ENCODE measurements at regions not wholly inside any gene's neighbourhood (a gene's known extent, or its start where the extent isn't known, plus 50 kb on each side); places are given as distances from the start of the nearest gene placed in this dataset.

GRCh38 chr7:70942791-70943190, 189.2 kb upstream of the GALNT17 start:
- DNase-seq = peak; percentile 19

DNA sequence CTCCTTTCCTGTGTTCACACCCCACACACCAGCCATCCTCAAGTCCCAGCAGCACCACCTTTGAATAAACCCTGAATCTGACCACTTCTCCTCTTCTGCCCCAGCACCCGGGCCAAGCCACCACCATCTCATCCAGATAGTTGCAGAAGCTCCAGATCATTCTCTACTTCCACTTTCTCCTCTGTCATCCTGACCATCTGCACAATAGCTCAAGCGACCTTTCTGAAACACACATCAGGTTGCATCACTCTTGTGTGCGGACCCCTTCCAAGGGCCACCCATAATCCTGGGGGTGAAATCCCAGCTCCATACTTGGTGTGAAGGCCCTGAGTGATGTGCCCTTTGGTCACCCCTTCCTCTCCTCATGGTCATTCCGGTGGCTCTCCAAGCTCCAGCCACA, 187.4 kb upstream of the GALNT17 start:
- H3K27me3 ChIP-seq = no peaks in the 10 kb centered on the region
- intact Hi-C loops (cut with DNase I; ENCODE audit: low total_unique reads) = no loop called here
- no peaks in the 10 kb centered on the region for H3K4me1 ChIP-seq
- DNase-seq = no peak
- no peaks in the 10 kb centered on the region for H3K36me3 ChIP-seq (ENCODE audit: low read depth, missing control alignments)
- TF ChIP-seq, protein P1, sequence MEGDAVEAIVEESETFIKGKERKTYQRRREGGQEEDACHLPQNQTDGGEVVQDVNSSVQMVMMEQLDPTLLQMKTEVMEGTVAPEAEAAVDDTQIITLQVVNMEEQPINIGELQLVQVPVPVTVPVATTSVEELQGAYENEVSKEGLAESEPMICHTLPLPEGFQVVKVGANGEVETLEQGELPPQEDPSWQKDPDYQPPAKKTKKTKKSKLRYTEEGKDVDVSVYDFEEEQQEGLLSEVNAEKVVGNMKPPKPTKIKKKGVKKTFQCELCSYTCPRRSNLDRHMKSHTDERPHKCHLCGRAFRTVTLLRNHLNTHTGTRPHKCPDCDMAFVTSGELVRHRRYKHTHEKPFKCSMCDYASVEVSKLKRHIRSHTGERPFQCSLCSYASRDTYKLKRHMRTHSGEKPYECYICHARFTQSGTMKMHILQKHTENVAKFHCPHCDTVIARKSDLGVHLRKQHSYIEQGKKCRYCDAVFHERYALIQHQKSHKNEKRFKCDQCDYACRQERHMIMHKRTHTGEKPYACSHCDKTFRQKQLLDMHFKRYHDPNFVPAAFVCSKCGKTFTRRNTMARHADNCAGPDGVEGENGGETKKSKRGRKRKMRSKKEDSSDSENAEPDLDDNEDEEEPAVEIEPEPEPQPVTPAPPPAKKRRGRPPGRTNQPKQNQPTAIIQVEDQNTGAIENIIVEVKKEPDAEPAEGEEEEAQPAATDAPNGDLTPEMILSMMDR (IDR thresholded peaks at IDR 0.05) = no peak
- no peak for TF ChIP-seq POLR2A (IDR thresholded peaks at IDR 0.05)
- H3K4me3 ChIP-seq = no peak overlapping the region
- 76 to 93% methylated on average over 4 of the region's 4 CpGs for WGBS, 2 donors
- H3K9me3 ChIP-seq = no peaks in the 10 kb centered on the region
- no peak overlapping the region for H3K27ac ChIP-seq

More at GRCh38 chr7:70942791-70943190, 189.2 kb upstream of the GALNT17 start:
- no peaks in the 10 kb centered on the region for H3K4me1 ChIP-seq
- no peaks in the 10 kb centered on the region for H3K27me3 ChIP-seq
- H3K4me3 ChIP-seq = no peak overlapping the region
- H3K27ac ChIP-seq = no peak overlapping the region
- WGBS, 2 donors = 68 to 75% methylated on average over 7 of the region's 7 CpGs
- intact Hi-C loops (cut with DNase I; ENCODE audit: low total_unique reads) = no loop called here
- TF ChIP-seq POLR2A (IDR thresholded peaks at IDR 0.05) = no peak
- TF ChIP-seq, protein P1 (IDR thresholded peaks at IDR 0.05) = no peak
- H3K9me3 ChIP-seq = no peaks in the 10 kb centered on the region
- H3K36me3 ChIP-seq (ENCODE audit: low read depth, missing control alignments) = no peaks in the 10 kb centered on the region

- intact Hi-C loops (cut with DNase I; ENCODE audit: low total_unique reads) = no loop called here
- no peak for TF ChIP-seq POLR2A (IDR thresholded peaks at IDR 0.05)
- TF ChIP-seq, protein P1 (IDR thresholded peaks at IDR 0.05) = no peak
- Histone ChIP-seq H3K36me3 (ENCODE audit: low read depth, missing control alignments) (no peaks in the 10 kb centered on the region), H3K4me1 (no peaks in the 10 kb centered on the region), H3K27ac (no peak overlapping the region), H3K27me3 (no peaks in the 10 kb centered on the region), H3K4me3 (no peak overlapping the region), H3K9me3 (no peaks in the 10 kb centered on the region)
- no peak for DNase-seq
- 77 to 87% methylated on average over 2 of the region's 2 CpGs for WGBS, 2 donors
These were observed 184.8 kb upstream of the GALNT17 start for GRCh38 chr7:70947181-70947580.

GRCh38 chr7:70949862-70950261, 182.1 kb upstream of the GALNT17 start:
- Histone ChIP-seq H3K36me3 (ENCODE audit: low read depth, missing control alignments) (no peaks in the 10 kb centered on the region), H3K27ac (no peak overlapping the region), H3K9me3 (no peaks in the 10 kb centered on the region), H3K4me3 (no peak overlapping the region), H3K4me1 (no peaks in the 10 kb centered on the region), H3K27me3 (no peaks in the 10 kb centered on the region)
- no peak for TF ChIP-seq POLR2A (IDR thresholded peaks at IDR 0.05)
- TF ChIP-seq, protein P1 (IDR thresholded peaks at IDR 0.05) = no peak
- DNase-seq = no peak
- intact Hi-C loops (cut with DNase I; ENCODE audit: low total_unique reads) = no loop called here

DNA sequence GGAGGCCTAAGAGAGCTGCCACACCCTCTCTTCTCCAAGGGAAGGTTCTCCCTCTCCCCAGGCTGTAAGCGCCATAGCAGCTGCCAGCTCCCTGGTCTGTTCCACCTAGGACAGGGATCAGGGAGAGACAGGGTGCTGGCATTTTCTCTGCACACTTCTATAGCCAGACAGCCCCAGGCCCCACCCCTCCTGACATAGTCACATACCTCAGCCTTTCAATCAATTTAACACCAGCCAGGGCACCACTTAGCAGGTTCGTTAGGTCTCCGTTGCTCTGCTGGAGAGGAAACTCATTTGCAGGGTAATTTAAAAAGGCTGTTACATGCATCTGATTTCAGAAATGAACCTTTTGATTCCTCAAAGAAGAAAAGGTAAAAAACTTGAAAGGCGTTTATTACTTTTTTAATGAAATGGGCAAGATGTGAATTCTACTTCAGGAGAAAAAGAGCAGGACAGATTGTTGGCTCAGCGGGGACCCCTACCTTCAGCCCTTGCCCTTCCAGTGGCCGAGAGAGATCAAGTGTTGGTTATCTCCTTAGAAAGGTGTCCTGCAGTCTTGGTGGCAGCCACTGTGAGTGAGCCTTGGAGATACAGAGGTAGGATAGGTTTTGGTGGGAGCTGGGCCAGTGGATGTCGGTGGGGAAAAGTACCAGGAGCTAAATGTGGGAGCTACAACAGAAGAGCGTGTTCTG, 180.5 kb upstream of the GALNT17 start:
- Histone ChIP-seq H3K4me1 (no peaks in the 10 kb centered on the region), H3K36me3 (ENCODE audit: low read depth, missing control alignments) (no peaks in the 10 kb centered on the region), H3K4me3 (no peak overlapping the region), H3K27me3 (no peaks in the 10 kb centered on the region), H3K9me3 (no peaks in the 10 kb centered on the region), H3K27ac (no peak overlapping the region)
- no peak for TF ChIP-seq POLR2A (IDR thresholded peaks at IDR 0.05)
- TF ChIP-seq, protein P1 (IDR thresholded peaks at IDR 0.05) = no peak
- intact Hi-C loops (cut with DNase I; ENCODE audit: low total_unique reads) = no loop called here
- WGBS, 2 donors = 81 to 88% methylated on average over 8 of the region's 8 CpGs
- no peak for DNase-seq
